Gastroesophageal sphincter (tissue), 4 donors: ENCODE measurements at regions not wholly inside any gene's neighbourhood (a gene's known extent, or its start where the extent isn't known, plus 50 kb on each side); places are given as distances from the start of the nearest gene placed in this dataset.
"Not testable (repeated sequence)": the region's sequence is repeated elsewhere in the genome, so short reads cannot be mapped to it uniquely, and the experiment has no call there.

ENCODE experiments used
- ATAC-seq: fragments of 150-250 bp; one replicate; pipeline ENCODE4 v1.9.1; 2016; ENCODE audit warnings: mild to moderate bottlenecking, moderate library complexity
- H3K27ac ChIP-seq, 4 donors: fragments of 200-600 bp; sonication (generic) in 3 of 4; 1 replicate in 3 of 4; 2 replicates in 1 of 4; pipeline ENCODE4 v1.5.1; 2016 to 2019
- H3K27me3 ChIP-seq: fragments of 200-600 bp; sonication (generic); one replicate; pipeline ENCODE4 v1.5.1; 2019
- H3K36me3 ChIP-seq, 2 donors: fragments of 200-600 bp; sonication (generic); one replicate each; pipeline ENCODE4 v1.5.1; 2019; ENCODE audit warnings: control low read depth in 1 of 2
- H3K4me1 ChIP-seq, 3 donors: fragments of 200-600 bp; sonication (generic); 1 replicate in 2 of 3; 2 replicates in 1 of 3; pipeline ENCODE4 v1.5.1; 2016 to 2019; ENCODE audit warnings: control low read depth in 2 of 3
- H3K4me3 ChIP-seq, 2 donors: fragments of 200-600 bp; sonication (generic); one replicate each; pipeline ENCODE4 v1.5.1; 2019; ENCODE audit warnings: mild to moderate bottlenecking in 1 of 2, moderate library complexity in 1 of 2
- H3K9me3 ChIP-seq, 3 donors: fragments of 200-600 bp; sonication (generic); one replicate each; pipeline ENCODE4 v1.5.1; 2017 to 2019; ENCODE audit warnings: control low read depth in 2 of 3
- EP300 ChIP-seq: sonication (generic); formaldehyde crosslinking; IDR thresholded peaks from one replicate; pipeline ENCODE4 v1.6.1; 2017; ENCODE audit warnings: antibody characterized with exemption, mild to moderate bottlenecking
- POLR2A ChIP-seq, 2 donors: fragments of 450-650 bp; IDR thresholded peaks; one replicate each; pipeline ENCODE4 v1.6.1; 2017; ENCODE audit warnings: antibody characterized with exemption in 2 of 2, mild to moderate bottlenecking in 2 of 2, moderate library complexity in 1 of 2
- POLR2AphosphoS5 ChIP-seq: sonication (generic); formaldehyde crosslinking; IDR thresholded peaks from one replicate; pipeline ENCODE4 v1.6.1; 2017; ENCODE audit warnings: antibody characterized with exemption
- WGBS, 2 donors: methylation state at CpG; one replicate each; pipeline ENCODE4 v1.1.5; 2018; ENCODE audit warnings: low coverage in 1 of 2; 5-methylcytosine and 5-hydroxymethylcytosine counted together
- TF ChIP-seq, protein P1 (sequence below), 4 experiments: fragments of 200-600 bp in 2 of 4; fragments of 450-650 bp in 2 of 4; sonication (generic) in 1 of 4; IDR thresholded peaks; one replicate each; pipeline ENCODE4 v1.5.1; 2017 to 2019; ENCODE audit warnings: antibody characterized with exemption in 4 of 4, mild to moderate bottlenecking in 2 of 4, moderate library complexity in 2 of 4

DNA sequence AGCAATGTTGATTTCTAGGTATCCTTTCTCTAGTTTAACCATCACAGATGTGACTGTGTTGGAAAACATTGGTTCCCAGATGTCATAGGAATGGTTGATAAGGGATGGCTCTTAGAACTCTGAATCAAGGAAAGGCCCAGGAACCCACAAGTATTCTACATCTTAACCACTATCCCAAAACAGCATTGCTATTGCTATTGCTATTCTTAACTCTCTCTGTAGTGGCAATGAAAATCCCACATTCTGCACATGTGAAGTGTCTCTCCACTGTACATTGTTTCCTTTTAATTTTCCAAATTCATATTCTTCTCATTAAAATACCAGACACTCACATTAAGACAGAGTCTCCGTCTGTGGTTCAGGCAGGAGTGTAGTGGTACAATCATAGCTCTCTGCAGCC, 420.4 kb upstream of the RUNX1 start:
- no peaks in the 10 kb centered on the region for H3K9me3 ChIP-seq
- TF ChIP-seq POLR2A (IDR thresholded peaks at IDR 0.05) (no peak), EP300 (no peak)
- TF ChIP-seq, protein P1, sequence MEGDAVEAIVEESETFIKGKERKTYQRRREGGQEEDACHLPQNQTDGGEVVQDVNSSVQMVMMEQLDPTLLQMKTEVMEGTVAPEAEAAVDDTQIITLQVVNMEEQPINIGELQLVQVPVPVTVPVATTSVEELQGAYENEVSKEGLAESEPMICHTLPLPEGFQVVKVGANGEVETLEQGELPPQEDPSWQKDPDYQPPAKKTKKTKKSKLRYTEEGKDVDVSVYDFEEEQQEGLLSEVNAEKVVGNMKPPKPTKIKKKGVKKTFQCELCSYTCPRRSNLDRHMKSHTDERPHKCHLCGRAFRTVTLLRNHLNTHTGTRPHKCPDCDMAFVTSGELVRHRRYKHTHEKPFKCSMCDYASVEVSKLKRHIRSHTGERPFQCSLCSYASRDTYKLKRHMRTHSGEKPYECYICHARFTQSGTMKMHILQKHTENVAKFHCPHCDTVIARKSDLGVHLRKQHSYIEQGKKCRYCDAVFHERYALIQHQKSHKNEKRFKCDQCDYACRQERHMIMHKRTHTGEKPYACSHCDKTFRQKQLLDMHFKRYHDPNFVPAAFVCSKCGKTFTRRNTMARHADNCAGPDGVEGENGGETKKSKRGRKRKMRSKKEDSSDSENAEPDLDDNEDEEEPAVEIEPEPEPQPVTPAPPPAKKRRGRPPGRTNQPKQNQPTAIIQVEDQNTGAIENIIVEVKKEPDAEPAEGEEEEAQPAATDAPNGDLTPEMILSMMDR (IDR thresholded peaks at IDR 0.05): no peak
- no peaks in the 10 kb centered on the region for H3K27me3 ChIP-seq
- no peaks in the 10 kb centered on the region for H3K4me1 ChIP-seq
- H3K27ac ChIP-seq: no peak overlapping the region
- H3K4me3 ChIP-seq: no peak overlapping the region
- no peaks in the 10 kb centered on the region for H3K36me3 ChIP-seq
- ATAC-seq: no peak
- WGBS, 2 donors: 73 to 89% methylated on average over 1 of the region's 1 CpG

DNA sequence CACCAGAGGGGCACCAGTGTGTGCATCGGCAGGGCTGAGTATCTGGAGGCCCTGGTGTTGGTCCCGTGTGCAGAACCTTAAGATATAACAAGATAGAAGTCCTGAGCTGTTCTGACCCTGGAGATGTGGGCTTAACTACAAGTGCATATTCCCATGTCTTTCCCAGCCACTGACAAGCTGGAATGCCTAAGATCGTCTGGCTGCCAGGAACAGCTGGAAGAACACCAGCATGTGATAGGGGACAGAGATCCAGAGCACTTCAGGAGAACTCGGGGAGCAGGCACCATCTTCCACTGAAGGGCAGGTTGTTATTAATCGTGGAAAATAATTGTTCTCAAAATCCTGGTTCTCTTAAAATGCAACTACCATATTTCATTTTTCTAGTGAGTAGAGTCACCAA, 419.9 kb upstream of the RUNX1 start:
- TF ChIP-seq, protein P1 (IDR thresholded peaks at IDR 0.05): no peak
- TF ChIP-seq EP300 (no peak), POLR2A (IDR thresholded peaks at IDR 0.05) (no peak), POLR2AphosphoS5 (no peak)
- no peaks in the 10 kb centered on the region for H3K4me1 ChIP-seq
- no peaks in the 10 kb centered on the region for H3K27me3 ChIP-seq
- no peaks in the 10 kb centered on the region for H3K9me3 ChIP-seq
- ATAC-seq: no peak
- WGBS, 2 donors: 44 to 52% methylated on average over 4 to 5 of the region's 5 CpGs
- H3K36me3 ChIP-seq: no peaks in the 10 kb centered on the region
- H3K4me3 ChIP-seq: no peak overlapping the region
- H3K27ac ChIP-seq: no peak overlapping the region

DNA sequence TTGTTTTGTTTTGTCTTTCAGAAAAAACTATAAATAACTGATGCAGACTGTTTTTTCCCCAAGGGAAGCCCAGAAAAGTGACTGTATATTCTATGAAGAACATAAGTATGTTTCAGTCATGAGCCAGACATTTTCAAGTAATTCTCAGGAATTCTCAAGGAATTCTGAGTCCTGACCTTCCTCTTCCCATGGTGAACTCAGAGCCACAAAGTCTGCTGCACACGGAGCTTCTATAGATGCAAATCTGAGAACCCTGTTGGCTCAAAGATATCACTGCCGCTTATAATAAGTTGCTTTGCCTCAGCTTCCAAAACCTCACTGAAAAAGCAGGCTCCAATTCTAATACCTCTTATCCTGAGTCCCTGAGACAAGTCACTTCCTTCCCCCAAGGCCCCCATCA, 418.5 kb upstream of the RUNX1 start:
- Histone ChIP-seq H3K27ac (no peak overlapping the region), H3K4me3 (no peak overlapping the region), H3K27me3 (no peaks in the 10 kb centered on the region), H3K36me3 (no peaks in the 10 kb centered on the region), H3K4me1 (no peaks in the 10 kb centered on the region), H3K9me3 (no peaks in the 10 kb centered on the region)
- ATAC-seq: no peak
- WGBS, 2 donors: 57 to 81% methylated on average over 2 of the region's 2 CpGs
- TF ChIP-seq POLR2A (IDR thresholded peaks at IDR 0.05) (no peak), POLR2AphosphoS5 (no peak), EP300 (no peak)
- TF ChIP-seq, protein P1 (IDR thresholded peaks at IDR 0.05): no peak

DNA sequence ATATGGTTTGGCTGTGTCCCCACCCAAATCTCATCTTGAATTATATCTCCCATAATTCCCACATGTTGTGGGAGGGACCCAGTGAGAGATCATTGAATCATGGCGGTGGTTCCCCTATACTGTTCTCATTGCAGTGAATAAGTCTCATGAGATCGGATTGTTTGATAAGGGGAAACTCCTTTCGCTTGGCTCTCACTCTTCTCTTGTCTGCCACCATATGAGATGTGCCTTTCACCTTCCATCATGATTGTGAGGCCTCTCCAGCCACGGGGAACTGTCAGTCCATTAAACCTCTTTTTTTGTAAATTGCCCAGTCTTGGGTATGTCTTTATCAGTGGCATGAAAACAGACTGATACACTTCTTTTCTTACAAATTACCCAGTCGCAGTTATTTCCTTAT, 417.6 kb upstream of the RUNX1 start:
- H3K27ac ChIP-seq, ATAC-seq, H3K9me3 ChIP-seq, H3K27me3 ChIP-seq, H3K4me1 ChIP-seq, H3K36me3 ChIP-seq, H3K4me3 ChIP-seq: not testable (repeated sequence)
- WGBS, 2 donors: 85 to 92% methylated on average over 4 to 5 of the region's 5 CpGs

DNA sequence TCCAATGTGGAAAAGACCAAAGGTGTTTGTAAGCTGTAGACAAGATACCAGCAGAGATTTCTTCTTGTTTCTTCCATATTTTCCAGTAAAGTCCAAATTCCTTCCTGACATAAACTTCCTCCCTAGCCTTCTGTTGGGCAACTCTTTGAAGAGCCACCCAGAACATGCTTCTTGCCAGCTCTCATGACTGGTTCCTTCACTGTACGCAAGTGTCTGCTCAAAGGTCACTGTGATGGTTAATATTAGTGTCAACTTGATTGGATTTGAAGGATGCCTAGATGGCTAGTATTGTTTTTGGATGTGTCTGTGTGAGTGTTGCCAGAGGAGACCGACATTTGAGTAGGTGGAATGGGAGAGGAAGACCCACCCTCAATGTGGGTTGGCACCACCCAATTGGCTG, 416.6 kb upstream of the RUNX1 start:
- TF ChIP-seq, protein P1 (IDR thresholded peaks at IDR 0.05): no peak
- no peak for TF ChIP-seq POLR2A (IDR thresholded peaks at IDR 0.05)
- no peak for TF ChIP-seq POLR2AphosphoS5
- no peak for TF ChIP-seq EP300
- 67 to 92% methylated on average over 1 to 2 of the region's 2 CpGs for WGBS, 2 donors

DNA sequence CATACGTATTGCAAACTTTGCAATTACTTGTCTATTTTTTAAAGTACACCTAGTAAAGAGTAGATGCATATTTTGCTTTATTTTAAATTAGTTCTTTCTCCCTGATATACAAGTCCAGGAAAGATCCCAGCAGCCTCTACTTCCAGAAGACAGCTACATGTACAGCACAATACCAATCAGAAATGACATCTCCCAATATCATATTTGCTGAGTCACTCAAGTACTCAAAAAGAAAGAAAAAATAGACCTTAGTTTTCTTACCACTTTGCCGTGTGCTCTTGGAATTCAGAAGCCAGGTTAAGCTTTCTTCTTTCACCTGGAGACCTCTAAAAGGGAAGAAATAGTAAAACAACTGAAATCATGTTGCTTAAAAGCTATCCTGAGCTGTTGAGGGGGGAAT, 412.6 kb upstream of the RUNX1 start:
- TF ChIP-seq, protein P1 (IDR thresholded peaks at IDR 0.05): no peak
- TF ChIP-seq POLR2AphosphoS5 (no peak), EP300 (no peak), POLR2A (IDR thresholded peaks at IDR 0.05) (no peak)
- no peaks in the 10 kb centered on the region for H3K4me1 ChIP-seq
- no peaks in the 10 kb centered on the region for H3K27me3 ChIP-seq
- no peak overlapping the region for H3K27ac ChIP-seq
- WGBS, 2 donors: 37 to 50% methylated on average over 2 of the region's 2 CpGs
- H3K9me3 ChIP-seq: no peaks in the 10 kb centered on the region
- H3K4me3 ChIP-seq: no peak overlapping the region
- no peaks in the 10 kb centered on the region for H3K36me3 ChIP-seq
- no peak for ATAC-seq

More for the DNA sequence above, 416.6 kb upstream of the RUNX1 start:
- H3K27ac ChIP-seq: no peak overlapping the region
- H3K4me1 ChIP-seq: no peaks in the 10 kb centered on the region
- no peak for ATAC-seq
- H3K36me3 ChIP-seq: no peaks in the 10 kb centered on the region
- no peaks in the 10 kb centered on the region for H3K9me3 ChIP-seq
- H3K27me3 ChIP-seq: no peaks in the 10 kb centered on the region
- no peak overlapping the region for H3K4me3 ChIP-seq
